ENCODE measurements at regions not wholly inside any gene's neighbourhood (a gene's known extent, or its start where the extent isn't known, plus 50 kb on each side); places are given as distances from the start of the nearest gene placed in this dataset.

DNA sequence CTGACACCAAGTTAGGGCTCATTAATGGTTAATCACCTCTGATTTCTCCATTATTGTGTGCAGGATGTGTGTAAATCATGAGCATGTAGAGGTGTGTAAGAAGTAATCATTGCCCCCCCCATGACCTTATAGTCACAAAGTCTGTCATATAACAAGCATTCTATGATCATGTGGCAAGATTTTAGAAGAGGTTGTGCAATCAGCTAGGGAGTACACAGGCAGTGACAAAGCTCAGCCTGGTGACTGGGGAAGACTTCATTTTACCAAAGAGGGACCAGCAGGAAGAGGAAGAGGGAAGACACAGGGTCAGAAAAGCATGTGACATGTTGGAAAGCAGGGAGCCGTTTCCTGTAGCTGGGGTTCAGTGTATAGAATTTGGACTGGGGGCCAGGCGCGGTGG lies 176.5 kb upstream of the LARGE1 start:
- H3K4me1 Mint-ChIP-seq, result no peaks in the 10 kb centered on the region
- Histone ChIP-seq H3K4me3 (no peak overlapping the region), H3F3A (ENCODE audit: low read depth) (no peaks in the 10 kb centered on the region), H3K36me3 (no peaks in the 10 kb centered on the region), H3K79me2 (ENCODE audit: low read depth) (no peaks in the 10 kb centered on the region), H3K27me3 (no peaks in the 10 kb centered on the region), H3K9me3 (ENCODE audit: low read depth) (no peaks in the 10 kb centered on the region), H3K9ac (no peak overlapping the region), H4K20me1 (ENCODE audit: low read depth) (no peaks in the 10 kb centered on the region), H3K4me1 (no peaks in the 10 kb centered on the region), H3K27ac (no peak overlapping the region), H3K4me2 (no peak overlapping the region), H2AFZ (replicated peaks) (no peak overlapping the region)
- H3K27me3 Mint-ChIP-seq (ENCODE audit: insufficient read depth, low read depth), result peaks cover 3% of the 10 kb centered on the region
- TF ChIP-seq EZH2phosphoT487 (IDR thresholded peaks at IDR 0.05) (no peak), EZH2 (IDR thresholded peaks at IDR 0.05) (no peak)
- TF ChIP-seq, protein P1, sequence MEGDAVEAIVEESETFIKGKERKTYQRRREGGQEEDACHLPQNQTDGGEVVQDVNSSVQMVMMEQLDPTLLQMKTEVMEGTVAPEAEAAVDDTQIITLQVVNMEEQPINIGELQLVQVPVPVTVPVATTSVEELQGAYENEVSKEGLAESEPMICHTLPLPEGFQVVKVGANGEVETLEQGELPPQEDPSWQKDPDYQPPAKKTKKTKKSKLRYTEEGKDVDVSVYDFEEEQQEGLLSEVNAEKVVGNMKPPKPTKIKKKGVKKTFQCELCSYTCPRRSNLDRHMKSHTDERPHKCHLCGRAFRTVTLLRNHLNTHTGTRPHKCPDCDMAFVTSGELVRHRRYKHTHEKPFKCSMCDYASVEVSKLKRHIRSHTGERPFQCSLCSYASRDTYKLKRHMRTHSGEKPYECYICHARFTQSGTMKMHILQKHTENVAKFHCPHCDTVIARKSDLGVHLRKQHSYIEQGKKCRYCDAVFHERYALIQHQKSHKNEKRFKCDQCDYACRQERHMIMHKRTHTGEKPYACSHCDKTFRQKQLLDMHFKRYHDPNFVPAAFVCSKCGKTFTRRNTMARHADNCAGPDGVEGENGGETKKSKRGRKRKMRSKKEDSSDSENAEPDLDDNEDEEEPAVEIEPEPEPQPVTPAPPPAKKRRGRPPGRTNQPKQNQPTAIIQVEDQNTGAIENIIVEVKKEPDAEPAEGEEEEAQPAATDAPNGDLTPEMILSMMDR (IDR thresholded peaks at IDR 0.05), result no peak
- no peaks in the 10 kb centered on the region for H3K36me3 Mint-ChIP-seq
- H3K4me3 Mint-ChIP-seq, result no peak overlapping the region
- peaks cover 4% of the 10 kb centered on the region for H3K9me3 Mint-ChIP-seq
- no peak overlapping the region for H3K27ac Mint-ChIP-seq
- no peak for DNase-seq (ENCODE audit: low spot score)

GRCh38 chr22:34099278-34099677 lies 179.0 kb upstream of the LARGE1 start:
- no peaks in the 10 kb centered on the region for H3K9me3 ChIP-seq (ENCODE audit: low read depth)
- H3K27me3 ChIP-seq, result no peaks in the 10 kb centered on the region
- peaks cover 3% of the 10 kb centered on the region for H3K27me3 Mint-ChIP-seq (ENCODE audit: insufficient read depth, low read depth)
- no peaks in the 10 kb centered on the region for H4K20me1 ChIP-seq (ENCODE audit: low read depth)
- H3K9ac ChIP-seq, result no peak overlapping the region
- H3K4me3 ChIP-seq, result no peak overlapping the region
- H3K36me3 Mint-ChIP-seq, result no peaks in the 10 kb centered on the region
- H3K4me1 Mint-ChIP-seq, result no peaks in the 10 kb centered on the region
- H3K27ac Mint-ChIP-seq, result no peak overlapping the region
- H2AFZ ChIP-seq (replicated peaks), result no peak overlapping the region
- no peaks in the 10 kb centered on the region for H3K36me3 ChIP-seq
- no peak for DNase-seq (ENCODE audit: low spot score)
- H3K4me3 Mint-ChIP-seq, result no peak overlapping the region
- no peaks in the 10 kb centered on the region for H3K4me1 ChIP-seq
- peaks cover 4% of the 10 kb centered on the region for H3K9me3 Mint-ChIP-seq
- H3K79me2 ChIP-seq (ENCODE audit: low read depth), result no peaks in the 10 kb centered on the region
- TF ChIP-seq EZH2phosphoT487 (IDR thresholded peaks at IDR 0.05), result no peak
- TF ChIP-seq, protein P1 (IDR thresholded peaks at IDR 0.05), result no peak
- TF ChIP-seq EZH2 (IDR thresholded peaks at IDR 0.05), result no peak
- no peak overlapping the region for H3K27ac ChIP-seq
- no peaks in the 10 kb centered on the region for H3F3A ChIP-seq (ENCODE audit: low read depth)
- no peak overlapping the region for H3K4me2 ChIP-seq

DNA sequence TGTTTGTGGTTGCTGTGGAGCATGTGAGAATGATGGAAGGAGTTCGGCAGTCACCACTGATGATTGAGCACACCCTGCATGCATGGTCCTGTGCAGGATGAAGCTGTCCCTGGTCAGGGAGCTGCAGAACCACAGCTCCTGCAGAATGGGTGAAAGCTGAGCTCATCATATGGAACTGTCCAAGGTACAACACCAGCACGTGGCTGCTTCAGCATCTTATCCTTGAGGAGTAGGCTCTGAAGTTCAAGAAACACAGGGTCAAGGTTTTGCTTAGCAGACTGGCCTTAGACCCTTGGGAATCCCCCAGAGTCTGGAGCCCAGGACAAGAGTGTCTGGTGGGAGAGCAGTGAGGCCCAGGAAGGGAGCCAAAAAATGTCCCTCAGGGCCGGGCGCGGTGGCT lies 182.4 kb upstream of the LARGE1 start:
- no peaks in the 10 kb centered on the region for H3K9me3 ChIP-seq (ENCODE audit: low read depth)
- no peak overlapping the region for H3K4me2 ChIP-seq
- TF ChIP-seq EZH2phosphoT487 (IDR thresholded peaks at IDR 0.05), result no peak
- TF ChIP-seq, protein P1 (IDR thresholded peaks at IDR 0.05), result no peak
- no peak for TF ChIP-seq EZH2 (IDR thresholded peaks at IDR 0.05)
- Mint-ChIP-seq H3K4me1 (peaks cover 7% of the 10 kb centered on the region), H3K4me3 (no peak overlapping the region), H3K27me3 (ENCODE audit: insufficient read depth, low read depth) (no peaks in the 10 kb centered on the region), H3K27ac (no peak overlapping the region), H3K36me3 (no peaks in the 10 kb centered on the region), H3K9me3 (peaks cover 2% of the 10 kb centered on the region)
- no peak overlapping the region for H3K27ac ChIP-seq
- H3F3A ChIP-seq (ENCODE audit: low read depth), result no peaks in the 10 kb centered on the region
- H4K20me1 ChIP-seq (ENCODE audit: low read depth), result no peaks in the 10 kb centered on the region
- H3K27me3 ChIP-seq, result no peaks in the 10 kb centered on the region
- H3K9ac ChIP-seq, result no peak overlapping the region
- H3K79me2 ChIP-seq (ENCODE audit: low read depth), result no peaks in the 10 kb centered on the region
- H3K4me1 ChIP-seq, result peaks cover 4% of the 10 kb centered on the region
- DNase-seq (ENCODE audit: low spot score), result peak; percentile 19
- no peak overlapping the region for H2AFZ ChIP-seq (replicated peaks)
- no peak overlapping the region for H3K4me3 ChIP-seq
- H3K36me3 ChIP-seq, result no peaks in the 10 kb centered on the region
